ENCODE measurements at regions not wholly inside any gene's neighbourhood (a gene's known extent, or its start where the extent isn't known, plus 50 kb on each side); places are given as distances from the start of the nearest gene placed in this dataset.

DNA sequence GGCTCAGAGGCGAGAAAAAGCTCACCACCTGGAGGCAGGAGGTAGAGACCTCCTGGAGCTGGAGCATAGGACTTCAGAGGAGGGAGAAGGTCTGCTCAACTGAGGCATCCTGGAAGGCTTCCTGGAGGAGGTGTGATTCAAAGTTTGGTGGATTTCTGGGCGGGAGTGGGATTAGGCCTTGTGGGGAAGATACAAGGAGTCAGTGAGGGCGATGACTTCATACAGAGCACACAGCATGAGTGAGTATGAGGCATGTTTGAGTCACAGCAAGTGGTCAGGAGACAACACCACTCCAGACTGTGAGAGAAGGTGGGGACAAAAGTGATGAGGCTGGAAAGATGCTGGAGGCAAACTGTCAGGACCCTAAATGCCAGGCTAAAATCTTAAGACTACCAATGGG lies 77.6 kb downstream of the MATN1 start:
- whole genome bisulfite sequencing, 2 donors = 61 to 76% methylated on average over 3 of the region's 3 CpGs
- peaks cover 0 to 7% (median 1%) of the 10 kb centered on the region in 3 donors for H3K27me3 ChIP-seq (ENCODE audit: control insufficient read depth in 3 of 3, insufficient read depth in 3 of 3, low read length in 2 of 3)

DNA sequence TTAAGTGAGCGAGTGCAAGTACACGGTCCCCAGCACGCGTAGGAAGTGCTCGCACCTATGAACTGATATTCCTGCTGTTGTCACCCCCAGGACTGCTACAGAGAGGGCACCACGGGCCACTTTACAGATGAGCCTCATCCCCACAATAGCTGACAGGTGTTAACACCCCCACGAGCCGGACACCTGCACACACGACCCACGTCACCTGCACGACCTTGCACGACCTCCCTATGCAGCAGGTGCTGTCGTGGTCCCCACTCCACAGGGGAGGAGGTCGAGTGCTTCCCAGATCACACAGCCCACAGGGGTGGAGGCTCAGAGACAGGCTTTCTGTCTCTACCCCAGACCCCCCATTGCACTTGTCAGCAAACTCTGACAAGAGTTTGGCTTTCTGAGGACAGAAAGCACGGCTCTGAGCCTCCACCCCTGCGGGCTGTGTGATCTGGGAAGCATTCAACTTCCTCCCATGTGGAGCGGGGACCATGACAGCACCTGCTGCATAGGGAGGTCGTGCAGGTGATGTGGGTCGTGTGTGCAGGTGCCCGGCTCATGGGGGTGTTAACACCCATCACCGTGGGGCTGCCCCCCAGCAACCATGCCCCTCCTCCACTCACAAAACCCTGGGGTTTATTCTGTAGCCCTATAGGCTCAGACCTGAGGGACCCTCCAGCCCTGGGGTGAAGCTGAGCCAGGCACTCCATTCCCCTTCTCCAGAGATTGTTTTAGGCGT lies 80.8 kb downstream of the MATN1 start:
- H3K9ac ChIP-seq (ENCODE audit: insufficient read depth in 1 of 2, low read length in 2 of 2) = no peak overlapping the region
- no peaks in the 10 kb centered on the region for H3K9me3 ChIP-seq (ENCODE audit: control insufficient read depth in 4 of 4, insufficient read depth in 3 of 4, low read length in 3 of 4)
- DNase-seq (no peak), ATAC-seq (ENCODE audit: insufficient read depth, low FRiP score) (no peak)
- peaks cover 0 to 9% (median 2%) of the 10 kb centered on the region in 3 donors for H3K27me3 ChIP-seq (ENCODE audit: control insufficient read depth in 3 of 3, insufficient read depth in 3 of 3, low read length in 2 of 3)
- H3K4me1 ChIP-seq (ENCODE audit: control insufficient read depth in 5 of 5, insufficient read depth in 5 of 5, low read length in 5 of 5) = no peaks in the 10 kb centered on the region
- no peaks in the 10 kb centered on the region for H3K36me3 ChIP-seq (ENCODE audit: control insufficient read depth in 4 of 4, insufficient read depth in 4 of 4, low read length in 4 of 4)
- TF ChIP-seq, protein P1, sequence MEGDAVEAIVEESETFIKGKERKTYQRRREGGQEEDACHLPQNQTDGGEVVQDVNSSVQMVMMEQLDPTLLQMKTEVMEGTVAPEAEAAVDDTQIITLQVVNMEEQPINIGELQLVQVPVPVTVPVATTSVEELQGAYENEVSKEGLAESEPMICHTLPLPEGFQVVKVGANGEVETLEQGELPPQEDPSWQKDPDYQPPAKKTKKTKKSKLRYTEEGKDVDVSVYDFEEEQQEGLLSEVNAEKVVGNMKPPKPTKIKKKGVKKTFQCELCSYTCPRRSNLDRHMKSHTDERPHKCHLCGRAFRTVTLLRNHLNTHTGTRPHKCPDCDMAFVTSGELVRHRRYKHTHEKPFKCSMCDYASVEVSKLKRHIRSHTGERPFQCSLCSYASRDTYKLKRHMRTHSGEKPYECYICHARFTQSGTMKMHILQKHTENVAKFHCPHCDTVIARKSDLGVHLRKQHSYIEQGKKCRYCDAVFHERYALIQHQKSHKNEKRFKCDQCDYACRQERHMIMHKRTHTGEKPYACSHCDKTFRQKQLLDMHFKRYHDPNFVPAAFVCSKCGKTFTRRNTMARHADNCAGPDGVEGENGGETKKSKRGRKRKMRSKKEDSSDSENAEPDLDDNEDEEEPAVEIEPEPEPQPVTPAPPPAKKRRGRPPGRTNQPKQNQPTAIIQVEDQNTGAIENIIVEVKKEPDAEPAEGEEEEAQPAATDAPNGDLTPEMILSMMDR (IDR thresholded peaks at IDR 0.05; ENCODE audit: control extremely low read depth, extremely low read depth) = no peak
- no peak overlapping the region for H3K27ac ChIP-seq (ENCODE audit: low read depth in 1 of 2, low read length in 1 of 2)
- 68 to 74% methylated on average over 22 of the region's 22 CpGs for WGBS, 2 donors
- no peak overlapping the region for H3K4me3 ChIP-seq

More for the DNA sequence above, 77.6 kb downstream of the MATN1 start:
- Histone ChIP-seq H3K4me1 (ENCODE audit: control insufficient read depth in 5 of 5, insufficient read depth in 5 of 5, low read length in 5 of 5) (no peaks in the 10 kb centered on the region), H3K4me3 (no peak overlapping the region), H3K9me3 (ENCODE audit: control insufficient read depth in 4 of 4, insufficient read depth in 3 of 4, low read length in 3 of 4) (no peaks in the 10 kb centered on the region), H3K9ac (ENCODE audit: insufficient read depth in 1 of 2, low read length in 2 of 2) (no peak overlapping the region), H3K27ac (ENCODE audit: low read depth in 1 of 2, low read length in 1 of 2) (no peak overlapping the region), H3K36me3 (ENCODE audit: control insufficient read depth in 4 of 4, insufficient read depth in 4 of 4, low read length in 4 of 4) (no peaks in the 10 kb centered on the region)
- TF ChIP-seq, protein P1 (IDR thresholded peaks at IDR 0.05; ENCODE audit: control extremely low read depth, extremely low read depth) = no peak
- ATAC-seq (ENCODE audit: insufficient read depth, low FRiP score) (no peak), DNase-seq (no peak)

DNA sequence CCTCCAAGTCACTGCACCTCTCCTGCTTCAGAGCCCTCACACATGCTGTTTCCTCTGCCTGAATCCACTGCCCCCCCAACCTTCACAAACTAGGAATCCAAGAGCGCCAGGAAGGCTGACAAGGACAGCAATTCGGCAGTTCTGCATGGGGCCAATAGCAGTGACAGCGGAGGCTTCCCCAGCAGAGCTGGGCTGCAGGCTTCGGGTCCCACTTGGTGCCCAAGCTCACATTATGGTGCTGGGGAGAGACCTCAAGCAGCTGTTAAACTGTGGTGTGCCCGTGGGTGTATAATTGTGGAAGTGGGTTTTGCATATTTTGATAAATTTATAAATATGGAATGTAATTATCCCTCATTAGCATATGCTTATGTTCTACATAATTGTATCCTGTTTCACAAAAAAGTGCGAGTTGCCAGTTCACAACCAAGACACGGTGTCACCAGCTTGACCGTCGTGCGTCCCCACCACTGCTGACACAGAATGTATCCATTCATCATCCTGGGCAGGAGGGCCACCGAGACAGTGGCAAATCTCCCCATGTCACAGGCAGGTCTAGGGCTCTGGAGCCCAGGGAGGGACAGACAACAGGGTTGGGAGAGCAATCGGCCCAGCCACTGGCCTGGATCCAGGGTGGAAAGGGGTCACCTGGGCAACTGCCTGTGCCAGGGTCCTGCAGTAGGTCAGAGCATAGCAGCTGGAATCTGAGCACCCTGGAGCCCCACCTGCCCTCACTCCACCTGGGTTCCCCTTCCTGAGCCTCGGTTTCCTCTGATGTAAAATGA lies 81.6 kb downstream of the MATN1 start:
- Histone ChIP-seq H3K4me3 (no peak overlapping the region), H3K27me3 (ENCODE audit: control insufficient read depth in 3 of 3, insufficient read depth in 3 of 3, low read length in 2 of 3) (peaks cover 0 to 10% (median 2%) of the 10 kb centered on the region in 3 donors), H3K27ac (ENCODE audit: low read depth in 1 of 2, low read length in 1 of 2) (no peak overlapping the region), H3K9ac (ENCODE audit: insufficient read depth in 1 of 2, low read length in 2 of 2) (no peak overlapping the region), H3K9me3 (ENCODE audit: control insufficient read depth in 4 of 4, insufficient read depth in 3 of 4, low read length in 3 of 4) (no peaks in the 10 kb centered on the region), H3K4me1 (ENCODE audit: control insufficient read depth in 5 of 5, insufficient read depth in 5 of 5, low read length in 5 of 5) (no peaks in the 10 kb centered on the region), H3K36me3 (ENCODE audit: control insufficient read depth in 4 of 4, insufficient read depth in 4 of 4, low read length in 4 of 4) (no peaks in the 10 kb centered on the region)
- ATAC-seq (ENCODE audit: insufficient read depth, low FRiP score) (no peak), DNase-seq (no peak)
- WGBS, 2 donors = 56 to 64% methylated on average over 13 of the region's 13 CpGs
- TF ChIP-seq, protein P1 (IDR thresholded peaks at IDR 0.05; ENCODE audit: control extremely low read depth, extremely low read depth) = no peak
